GM10248 (cell line): ENCODE measurements at regions not wholly inside any gene's neighbourhood (a gene's known extent, or its start where the extent isn't known, plus 50 kb on each side); places are given as distances from the start of the nearest gene placed in this dataset.

Experiments used
- CTCF ChIA-PET: fragments of 300-600 bp; sonication (Branson Sonifier 250); formaldehyde crosslinking; extraction: SDS; loops from one replicate; lab custom pipeline; 2021; ENCODE audit warnings: antibody characterized with exemption; lab: Yijun Ruan, JAX
- POLR2A ChIA-PET: fragments of 350-650 bp; sonication (Branson Sonifier 250); formaldehyde crosslinking; extraction: SDS; loops from one replicate; lab custom pipeline; 2020; ENCODE audit warnings: antibody characterized with exemption; lab: Yijun Ruan, JAX
- DNase-seq: peaks from one replicate; pipeline ENCODE4 v3.0.0; 2012; ENCODE audit errors: extremely low spot score
- CTCF ChIP-seq: IDR thresholded peaks from 2 replicates; pipeline ENCODE4 v1.5.1; 2012; ENCODE audit warnings: mild to moderate bottlenecking, low read depth; ENCODE audit errors: extremely low read depth, missing control alignments, control extremely low read depth

- no peak for TF ChIP-seq CTCF
- DNase-seq = no peak
- ChIA-PET POLR2A (no interaction called here), CTCF (no interaction called here)
These were observed 58.7 kb upstream of the ADAMTS3 start for GRCh38 chr4:72627723-72628122.
